UCSD-AML1 (cell line): ENCODE measurements at regions not wholly inside any gene's neighbourhood (a gene's known extent, or its start where the extent isn't known, plus 50 kb on each side); places are given as distances from the start of the nearest gene placed in this dataset.

Source experiments
- DNase-seq: peaks from one replicate; lab custom pipeline; 2025; ENCODE audit not compliant: unreplicated experiment; lab: John Stamatoyannopoulos, UW

DNA sequence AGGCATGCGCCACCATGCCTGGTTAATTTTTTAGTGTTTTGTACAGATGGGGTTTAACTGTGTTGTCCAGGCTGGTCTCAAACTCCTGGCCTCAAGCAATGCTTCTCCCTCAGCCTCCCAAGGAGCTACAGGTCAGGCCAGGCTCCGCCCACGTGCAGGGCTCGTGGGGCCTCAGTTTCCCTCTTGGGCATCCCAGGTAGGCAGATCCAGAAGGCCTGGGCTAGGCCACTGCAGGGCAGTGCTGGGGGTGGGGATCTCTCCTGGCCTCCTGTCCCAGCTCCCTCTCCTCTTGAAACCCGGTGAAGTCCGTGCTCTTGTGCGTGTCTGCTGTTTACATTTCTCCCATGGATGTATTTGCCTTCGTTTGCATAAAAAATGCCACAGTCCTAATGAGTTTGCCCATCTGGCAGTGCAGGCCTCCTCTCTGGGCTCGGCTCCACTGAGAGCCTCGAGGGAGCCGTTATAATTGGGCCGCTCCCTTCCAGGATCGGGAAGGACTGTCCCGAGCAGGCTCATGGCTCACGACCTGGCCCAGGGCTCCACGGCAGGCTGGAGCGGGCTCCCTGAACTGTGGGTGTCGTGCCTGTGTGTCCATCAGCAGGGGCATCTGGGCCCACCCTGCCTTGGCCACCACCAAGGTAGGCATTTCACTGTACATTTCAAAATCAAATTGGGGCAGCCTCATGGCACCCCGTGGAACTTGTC, 52.6 kb upstream of the RUFY1 start:
- DNase-seq: no peak

- DNase-seq: peak; percentile 23
Measured at GRCh38 chr5:179495906-179496455, 54.4 kb upstream of the RUFY1 start.

- no peak for DNase-seq
Measured at GRCh38 chr5:179494774-179495526, 55.4 kb upstream of the RUFY1 start.

GRCh38 chr5:179488975-179489374, 61.4 kb upstream of the RUFY1 start:
- DNase-seq: no peak

DNA sequence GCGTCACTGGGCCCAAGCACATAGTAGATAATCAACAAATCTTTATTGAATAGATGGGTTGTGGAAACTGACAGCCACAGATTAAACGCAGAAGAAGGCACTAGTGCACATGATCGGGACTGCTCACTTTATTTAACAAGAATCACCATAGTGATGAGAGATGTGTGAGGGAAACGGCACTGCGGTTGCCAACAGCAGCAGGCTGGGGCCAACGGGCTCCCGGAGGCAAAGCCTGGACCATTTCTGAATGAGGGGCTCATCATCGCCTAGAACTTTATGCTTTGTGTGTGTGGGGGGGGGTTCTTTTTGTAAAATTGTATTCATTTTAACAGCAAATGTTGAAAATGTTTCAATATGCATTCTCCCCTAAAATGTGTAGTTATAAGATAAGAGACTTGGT, 61.9 kb upstream of the RUFY1 start:
- no peak for DNase-seq

DNA sequence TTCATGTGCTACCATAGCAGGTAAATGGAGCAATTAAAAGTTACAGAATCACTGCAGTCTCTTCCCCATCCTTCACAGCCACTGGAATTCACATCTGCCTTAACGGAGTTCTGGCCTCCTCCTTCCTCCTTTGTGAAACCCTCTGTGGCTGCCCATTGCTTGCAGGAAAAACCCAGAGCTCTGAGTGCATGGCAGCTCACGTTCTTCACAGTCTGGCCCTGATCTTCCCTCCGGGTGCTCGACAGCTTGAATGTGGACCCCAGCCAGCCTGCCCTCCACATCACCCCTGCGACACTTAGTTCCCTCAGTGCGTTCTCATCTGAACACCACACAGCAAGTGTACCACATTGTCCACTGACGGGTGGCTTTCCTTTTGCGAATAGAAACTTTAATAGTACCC, 63.2 kb upstream of the RUFY1 start:
- DNase-seq: no peak

DNA sequence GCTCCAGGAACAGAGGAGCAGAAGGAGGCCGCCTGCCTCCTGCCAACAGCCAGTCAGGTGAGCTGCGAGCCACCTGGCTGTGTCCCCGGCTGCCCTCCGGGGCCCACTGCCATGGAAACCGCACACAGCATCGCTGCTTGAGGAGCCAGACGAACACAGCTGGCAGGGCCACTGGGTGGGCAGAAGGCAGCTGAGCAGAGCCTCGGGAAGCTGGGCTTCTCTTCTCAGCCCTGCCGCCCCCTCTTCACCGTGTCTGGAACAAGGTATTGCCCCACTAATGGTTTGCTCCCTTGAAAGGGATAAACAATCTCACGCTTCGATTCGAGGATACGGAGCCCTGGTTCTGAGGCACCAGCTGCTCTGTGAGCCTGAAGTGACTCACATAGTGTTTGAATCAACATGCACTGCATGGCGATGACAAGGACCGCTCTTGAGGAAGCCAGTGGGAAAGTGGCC, 63.7 kb upstream of the RUFY1 start:
- DNase-seq: no peak

DNA sequence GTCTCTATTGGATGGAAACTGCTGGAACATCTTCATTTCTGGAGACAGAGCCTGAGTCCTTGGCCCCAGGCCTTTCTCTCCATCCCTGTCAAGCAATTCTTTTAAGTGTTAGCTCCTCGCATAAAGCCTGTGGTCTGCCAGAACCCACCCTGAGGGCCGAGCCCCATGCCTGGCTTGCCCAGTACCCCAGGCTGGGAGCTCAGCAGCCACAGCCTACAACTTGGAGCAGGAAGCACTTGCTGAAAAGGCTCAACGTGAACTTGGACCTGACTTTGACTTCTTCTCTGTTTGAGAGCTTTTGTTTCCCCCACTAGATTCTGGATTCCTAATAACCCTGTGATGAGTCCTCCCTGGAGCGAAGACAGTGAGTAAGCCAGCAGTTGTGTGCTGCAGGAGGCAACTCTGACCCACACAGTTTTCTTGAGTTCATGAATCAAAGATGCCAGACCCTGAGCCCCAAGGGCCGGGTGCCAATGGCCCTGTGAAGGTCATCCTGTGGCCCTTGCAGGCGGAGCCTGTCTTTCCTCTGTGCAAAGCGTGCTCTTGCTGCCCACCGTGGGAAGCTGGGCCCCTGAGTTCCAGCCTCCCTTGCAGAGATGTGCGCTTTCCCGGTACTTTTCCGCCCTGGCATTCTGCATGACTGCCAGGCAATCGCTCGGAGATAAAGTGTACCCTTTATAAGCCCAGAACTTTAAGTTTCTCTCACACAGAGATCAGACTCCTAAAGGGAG, 64.3 kb upstream of the RUFY1 start:
- no peak for DNase-seq

DNA sequence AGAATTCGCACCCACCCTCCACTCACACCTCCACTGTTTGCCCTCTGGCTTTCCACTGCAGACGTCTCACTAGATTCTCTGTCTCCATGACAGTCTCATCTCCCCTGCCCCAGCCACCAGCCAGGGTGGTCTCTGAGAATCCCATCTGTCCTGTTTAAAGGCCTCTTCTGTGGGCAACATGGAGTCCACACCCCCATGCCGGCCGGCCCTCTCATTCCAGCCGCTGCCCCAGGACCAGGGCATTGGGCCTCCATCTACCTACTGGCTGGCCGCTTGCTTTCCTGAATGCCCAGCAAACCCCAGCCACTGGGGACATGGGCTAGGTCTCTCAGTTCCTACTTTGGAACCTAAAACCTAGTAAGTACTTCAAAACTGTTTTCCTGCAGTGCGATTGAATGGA, 65.6 kb upstream of the RUFY1 start:
- no peak for DNase-seq

GRCh38 chr5:179484201-179484600, 66.2 kb upstream of the RUFY1 start:
- no peak for DNase-seq

- DNase-seq: no peak
Measured at GRCh38 chr5:179478624-179479023, 71.7 kb upstream of the RUFY1 start.

DNA sequence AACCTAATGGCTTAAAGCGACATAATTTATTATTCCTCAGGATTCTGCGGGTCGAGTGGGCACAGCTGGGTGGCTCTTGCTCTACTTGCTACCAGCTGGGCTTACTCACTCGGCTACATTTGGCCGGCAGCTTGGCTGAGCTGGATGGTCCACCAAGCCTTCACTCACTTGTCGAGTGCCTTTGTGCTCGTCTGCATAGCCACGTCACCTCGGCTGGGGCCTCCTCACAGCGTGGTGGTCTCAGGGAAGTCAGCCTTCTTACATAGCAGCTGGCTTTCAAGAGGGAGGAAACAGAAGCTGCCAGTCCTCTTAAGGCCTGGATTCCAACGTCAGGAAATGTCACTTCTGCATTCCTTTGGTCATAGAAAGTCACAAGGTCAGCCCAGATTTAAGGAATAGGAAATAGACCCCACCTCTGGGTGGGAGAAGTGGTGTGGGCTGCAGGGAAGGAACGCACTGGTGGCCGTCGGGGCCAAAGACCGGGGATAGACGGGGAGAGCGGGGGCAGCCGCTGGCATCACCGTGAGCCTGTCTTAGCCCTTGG, 75.1 kb upstream of the RUFY1 start:
- DNase-seq: no peak

DNA sequence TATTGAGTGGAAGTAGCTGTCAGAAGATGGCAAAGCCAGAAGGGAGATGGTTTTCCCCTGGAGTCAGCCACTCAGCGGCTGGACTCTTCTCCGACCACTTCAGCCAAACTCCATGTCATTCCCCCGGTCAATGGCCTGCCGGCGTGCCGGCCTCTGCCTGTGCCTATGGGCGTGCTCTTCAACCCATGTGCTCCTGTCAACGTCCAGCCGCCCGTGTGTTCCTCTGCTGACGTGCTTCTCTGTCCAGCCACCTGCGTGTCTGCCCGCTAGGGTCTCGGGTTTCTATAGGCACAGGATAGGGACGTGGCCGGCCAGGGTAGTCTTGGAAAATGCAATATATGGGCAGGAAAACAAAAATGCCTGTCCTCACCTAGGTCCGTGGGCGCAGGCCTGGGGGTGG, 77.7 kb upstream of the RUFY1 start:
- no peak for DNase-seq

GRCh38 chr5:179472174-179472573, 78.2 kb upstream of the RUFY1 start:
- DNase-seq: no peak

DNA sequence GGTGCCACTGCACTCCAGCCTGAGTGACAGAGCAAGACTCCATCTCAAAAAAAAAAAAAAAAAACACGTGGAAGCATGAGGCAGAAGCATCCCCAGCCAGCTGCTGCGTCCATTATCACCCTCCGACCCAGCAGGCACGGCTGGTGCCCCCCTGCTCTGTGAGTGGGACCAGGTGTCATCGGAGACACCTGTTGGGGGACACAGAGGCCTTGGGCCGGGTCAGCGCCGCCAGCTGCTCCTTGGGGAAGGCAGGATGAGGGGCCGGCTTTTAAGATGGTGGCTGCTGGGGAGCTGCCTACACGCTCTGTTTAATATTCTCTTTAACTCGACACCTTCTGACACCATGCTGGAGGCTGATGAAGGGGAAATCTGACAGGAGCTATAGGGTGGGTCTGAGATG, 80.2 kb upstream of the RUFY1 start:
- DNase-seq: no peak

DNA sequence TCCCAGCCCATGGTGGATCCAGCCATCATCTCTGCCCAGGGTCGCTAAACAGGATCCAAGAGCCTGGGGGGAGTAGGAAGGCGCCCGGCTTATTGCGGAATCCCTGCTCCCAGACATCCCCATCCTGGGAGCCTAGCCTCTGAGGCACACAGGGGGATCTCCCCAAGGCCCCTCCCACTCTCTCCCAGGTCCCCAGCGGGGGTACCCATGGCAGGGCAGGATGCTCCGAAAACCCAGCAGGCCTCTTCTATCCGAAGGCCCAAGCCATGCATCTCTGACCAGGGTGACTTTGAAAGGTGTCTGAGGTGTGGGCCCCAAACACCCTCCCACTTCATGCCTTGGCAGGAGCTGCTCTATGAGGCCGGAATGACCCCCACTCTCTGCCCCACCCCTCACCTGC, 81.7 kb upstream of the RUFY1 start:
- DNase-seq: no peak

DNA sequence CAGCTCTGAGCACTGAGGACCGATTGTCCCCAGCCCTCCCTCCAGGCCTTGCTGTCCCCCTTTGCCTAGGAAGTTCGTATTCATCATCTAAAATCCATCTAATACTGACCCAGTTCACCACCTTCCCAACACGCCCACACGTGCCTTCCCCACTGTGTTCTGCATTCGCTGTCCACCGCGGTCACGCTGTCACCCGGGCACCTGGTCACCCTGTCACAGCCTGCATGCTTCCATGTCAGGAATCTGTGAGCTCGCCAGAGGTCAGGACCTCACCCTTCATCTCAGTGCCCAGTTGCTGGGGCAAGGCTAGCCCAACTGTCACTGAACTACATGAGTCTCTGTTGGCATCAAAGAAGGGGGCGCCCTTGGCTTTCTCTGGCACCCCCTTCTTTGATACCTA, 82.9 kb upstream of the RUFY1 start:
- DNase-seq: no peak

DNA sequence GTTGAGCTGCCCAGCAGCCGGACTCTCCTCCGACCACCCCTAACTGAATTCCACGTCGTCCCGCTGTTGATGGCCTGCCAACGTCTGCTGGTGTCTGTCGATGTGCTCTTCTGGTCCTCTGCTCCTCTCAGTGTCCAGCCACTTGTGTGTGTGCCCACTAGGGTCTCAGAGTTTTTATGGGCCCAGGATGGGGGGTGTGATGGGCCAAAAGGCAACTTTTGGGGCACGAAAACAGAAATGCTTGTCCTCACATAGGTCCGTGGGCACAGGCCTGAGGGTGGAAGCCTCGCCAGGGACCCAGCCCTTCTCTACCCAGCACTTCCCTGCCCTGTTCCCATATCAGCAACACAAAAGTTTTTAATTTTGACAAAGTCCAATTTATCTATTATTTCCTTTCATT, 85.7 kb upstream of the RUFY1 start:
- DNase-seq: no peak

DNA sequence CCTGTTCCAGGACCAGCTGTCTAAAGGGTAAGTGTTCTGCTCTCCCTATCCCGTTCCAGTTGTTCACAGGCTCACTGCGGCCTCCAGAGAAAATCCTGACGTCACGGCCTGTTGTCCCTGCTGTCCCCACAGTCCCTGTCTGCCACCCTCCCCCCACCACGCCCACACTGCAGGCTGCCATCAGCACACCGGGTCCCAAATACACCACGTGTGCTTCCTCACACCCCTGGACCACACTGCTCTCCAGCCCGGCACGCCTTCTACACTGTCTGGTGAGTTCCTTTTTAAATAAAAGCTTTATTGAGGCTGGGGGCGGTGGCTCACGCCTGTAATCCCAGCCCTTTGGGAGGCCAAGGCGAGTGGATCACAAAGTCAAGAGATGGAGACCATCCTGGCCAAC, 88.3 kb upstream of the RUFY1 start:
- DNase-seq: no peak

DNA sequence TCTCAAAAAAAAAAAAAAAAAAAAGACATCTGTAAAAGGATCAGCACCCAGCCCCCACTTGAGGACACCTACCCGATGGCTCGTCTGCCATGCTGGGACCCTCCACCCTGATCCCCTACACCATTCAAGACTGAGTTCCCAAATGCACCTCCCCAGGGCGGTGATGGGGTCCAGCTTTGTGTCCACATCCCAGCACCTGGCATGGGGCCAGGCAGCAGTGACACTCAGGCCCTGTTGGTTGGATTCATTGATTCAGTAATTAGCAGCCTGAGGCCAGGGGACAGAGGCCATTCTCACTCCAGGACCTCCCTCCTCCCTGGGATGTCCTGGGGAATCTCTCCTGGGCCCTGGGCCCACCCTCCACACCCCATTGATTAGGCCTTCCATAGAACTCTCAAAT, 88.8 kb upstream of the RUFY1 start:
- DNase-seq: no peak

DNA sequence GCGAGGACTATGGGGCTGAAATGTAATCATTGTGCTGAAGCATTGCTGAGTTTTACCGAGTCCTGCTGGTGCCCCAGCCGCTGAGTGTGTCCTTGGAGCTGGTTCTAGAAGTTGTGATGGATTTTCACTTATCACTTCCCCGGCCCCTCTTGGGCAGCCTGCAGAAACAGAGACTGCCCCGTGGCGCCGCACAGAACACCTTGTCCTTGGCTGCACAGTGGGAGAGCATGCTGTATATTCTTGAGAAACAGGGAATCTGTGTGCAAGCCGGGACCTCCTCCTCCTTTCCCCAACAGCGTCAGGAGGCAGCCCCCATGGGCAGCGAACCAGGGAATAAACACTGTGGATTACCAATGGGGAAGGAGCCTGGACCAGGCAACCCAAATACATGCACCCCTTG, 90.6 kb upstream of the RUFY1 start:
- DNase-seq: no peak

GRCh38 chr5:179457612-179458011, 92.7 kb upstream of the RUFY1 start:
- no peak for DNase-seq
